Vagina (tissue), 2 donors: ENCODE measurements at regions not wholly inside any gene's neighbourhood (a gene's known extent, or its start where the extent isn't known, plus 50 kb on each side); places are given as distances from the start of the nearest gene placed in this dataset. TPM values are rescaled to one million over a fixed set of nuclear protein-coding genes. Genes with fewer than 3 reads are reported as not detected.

Source experiments
- DNase-seq, 2 donors: peaks; one replicate each; pipeline ENCODE4 v3.0.0-alpha.2; 2017; ENCODE audit errors: extremely low spot score in 2 of 2
- H3K27ac ChIP-seq: fragments of 200-600 bp; sonication (generic); one replicate; pipeline ENCODE4 v1.5.1; 2019
- H3K27me3 ChIP-seq: fragments of 200-600 bp; sonication (generic); one replicate; pipeline ENCODE4 v1.5.1; 2019
- H3K36me3 ChIP-seq, 2 donors: fragments of 200-600 bp; sonication (generic); one replicate each; pipeline ENCODE4 v1.5.1; 2017 to 2019
- H3K4me1 ChIP-seq: fragments of 200-600 bp; sonication (generic); one replicate; pipeline ENCODE4 v1.5.1; 2019
- H3K4me3 ChIP-seq, 2 donors: fragments of 200-600 bp; sonication (generic); 1 replicate in 1 of 2; 2 replicates in 1 of 2; pipeline ENCODE4 v1.5.1; 2016 to 2019
- H3K9me3 ChIP-seq: fragments of 200-600 bp; sonication (generic); one replicate; pipeline ENCODE4 v1.5.1; 2019
- POLR2A ChIP-seq, 2 donors: fragments of 450-650 bp; IDR thresholded peaks; one replicate each; pipeline ENCODE4 v1.6.1; 2017; ENCODE audit warnings: antibody characterized with exemption in 2 of 2, mild to moderate bottlenecking in 2 of 2, moderate library complexity in 2 of 2
- POLR2AphosphoS5 ChIP-seq, 2 donors: sonication (generic); formaldehyde crosslinking; IDR thresholded peaks; one replicate each; pipeline ENCODE4 v1.9.0; 2017; ENCODE audit warnings: antibody characterized with exemption in 2 of 2, mild to moderate bottlenecking in 2 of 2, low read depth in 1 of 2; ENCODE audit not compliant: insufficient read depth in 1 of 2
- intact Hi-C: fragments of 100-400 bp; cut with DNase I; formaldehyde crosslinking; loops from one replicate; pipeline ENCODE4 v1.15.1; 2023
- small RNA-seq: library from RNA; depleted of rRNA; stranded (forward); fragments of <200 nt; gene quantifications from one replicate; pipeline ENCODE3, GENCODE V24; 2016
- TF ChIP-seq, protein P1 (sequence below), 3 experiments: fragments of 450-650 bp in 2 of 3; fragments of 200-600 bp in 1 of 3; sonication (generic) in 1 of 3; IDR thresholded peaks; one replicate each; pipeline ENCODE4 v1.5.1; 2017 to 2019; ENCODE audit warnings: antibody characterized with exemption in 3 of 3, mild to moderate bottlenecking in 2 of 3, moderate library complexity in 2 of 3

DNA sequence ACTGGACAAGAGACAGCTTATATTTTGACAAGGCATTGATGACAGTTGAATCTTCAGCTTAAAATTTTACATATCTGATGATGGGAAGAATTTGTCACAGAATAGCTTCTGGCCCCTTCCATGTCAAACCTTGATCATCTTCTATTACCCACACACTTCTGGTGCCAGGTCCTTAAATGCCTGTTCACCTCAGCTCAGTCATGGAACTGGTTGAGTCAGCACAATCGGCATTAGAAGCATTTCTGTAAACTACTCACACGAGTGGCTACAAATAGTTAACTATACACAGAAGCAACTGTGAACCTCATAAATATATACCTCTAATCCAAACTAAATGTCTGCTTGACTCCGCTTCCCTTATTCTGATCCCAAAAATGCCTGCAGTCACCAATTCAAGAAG, 161.2 kb downstream of the FOXO1 start:
- Histone ChIP-seq H3K27ac (no peak overlapping the region), H3K36me3 (no peaks in the 10 kb centered on the region), H3K27me3 (no peaks in the 10 kb centered on the region), H3K4me1 (peaks cover 13% of the 10 kb centered on the region), H3K9me3 (no peaks in the 10 kb centered on the region), H3K4me3 (no peak overlapping the region)
- TF ChIP-seq, protein P1, sequence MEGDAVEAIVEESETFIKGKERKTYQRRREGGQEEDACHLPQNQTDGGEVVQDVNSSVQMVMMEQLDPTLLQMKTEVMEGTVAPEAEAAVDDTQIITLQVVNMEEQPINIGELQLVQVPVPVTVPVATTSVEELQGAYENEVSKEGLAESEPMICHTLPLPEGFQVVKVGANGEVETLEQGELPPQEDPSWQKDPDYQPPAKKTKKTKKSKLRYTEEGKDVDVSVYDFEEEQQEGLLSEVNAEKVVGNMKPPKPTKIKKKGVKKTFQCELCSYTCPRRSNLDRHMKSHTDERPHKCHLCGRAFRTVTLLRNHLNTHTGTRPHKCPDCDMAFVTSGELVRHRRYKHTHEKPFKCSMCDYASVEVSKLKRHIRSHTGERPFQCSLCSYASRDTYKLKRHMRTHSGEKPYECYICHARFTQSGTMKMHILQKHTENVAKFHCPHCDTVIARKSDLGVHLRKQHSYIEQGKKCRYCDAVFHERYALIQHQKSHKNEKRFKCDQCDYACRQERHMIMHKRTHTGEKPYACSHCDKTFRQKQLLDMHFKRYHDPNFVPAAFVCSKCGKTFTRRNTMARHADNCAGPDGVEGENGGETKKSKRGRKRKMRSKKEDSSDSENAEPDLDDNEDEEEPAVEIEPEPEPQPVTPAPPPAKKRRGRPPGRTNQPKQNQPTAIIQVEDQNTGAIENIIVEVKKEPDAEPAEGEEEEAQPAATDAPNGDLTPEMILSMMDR (IDR thresholded peaks at IDR 0.05): no peak
- TF ChIP-seq POLR2A (IDR thresholded peaks at IDR 0.05): no peak
- no peak for TF ChIP-seq POLR2AphosphoS5 (IDR thresholded peaks at IDR 0.05; ENCODE audit: insufficient read depth in 1 of 2, low read depth in 1 of 2)
- DNase-seq: no peak
- intact Hi-C loops: no loop called here

Small RNAs in the stretch of these regions (small RNA-seq; reads per million reads assigned to genes)
- not detected for gene RF00108
- gene RNY3P9: not detected
- gene RPL17P51: not detected
